NCI-H1417 treated with DMSO at 0.1 percent for 48 hours (cell line): ENCODE measurements at regions not wholly inside any gene's neighbourhood (a gene's known extent, or its start where the extent isn't known, plus 50 kb on each side); places are given as distances from the start of the nearest gene placed in this dataset.

Source experiments
- DNase-seq: peaks from one replicate; lab custom pipeline; 2025; lab: John Stamatoyannopoulos, UW

DNA sequence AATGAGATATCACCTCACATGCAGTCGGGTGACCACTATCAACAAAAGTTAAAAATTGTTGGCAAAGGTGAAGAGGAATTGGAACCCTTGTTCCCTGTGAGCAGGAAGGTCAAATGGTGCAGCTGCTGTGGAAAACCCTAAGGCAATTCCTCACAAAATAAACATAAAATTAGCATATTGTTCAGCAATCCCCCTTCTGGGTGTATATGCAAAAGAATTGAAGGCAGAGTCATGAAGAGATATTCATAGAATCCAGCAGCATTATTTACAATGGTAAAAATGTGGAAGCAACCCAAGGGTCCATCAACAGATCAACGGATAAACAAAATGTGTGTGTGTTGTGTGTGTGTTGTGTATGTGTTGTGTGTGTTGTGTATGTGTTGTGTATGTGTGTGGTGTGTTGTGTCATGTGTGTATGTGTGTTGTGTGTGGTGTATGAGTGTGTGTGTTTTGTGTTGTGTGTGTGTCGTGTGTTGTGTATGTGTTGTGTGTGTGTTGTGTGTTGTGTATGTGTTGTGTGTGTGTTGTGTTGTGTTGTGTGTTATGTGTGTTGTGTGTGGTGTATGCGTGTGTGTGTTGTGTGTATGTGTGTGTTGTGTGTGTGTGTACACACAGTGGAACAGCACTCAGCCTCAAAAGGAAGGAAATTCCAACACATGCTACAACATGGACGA lies 245.1 kb downstream of the ERMARD start:
- DNase-seq, result no peak

DNA sequence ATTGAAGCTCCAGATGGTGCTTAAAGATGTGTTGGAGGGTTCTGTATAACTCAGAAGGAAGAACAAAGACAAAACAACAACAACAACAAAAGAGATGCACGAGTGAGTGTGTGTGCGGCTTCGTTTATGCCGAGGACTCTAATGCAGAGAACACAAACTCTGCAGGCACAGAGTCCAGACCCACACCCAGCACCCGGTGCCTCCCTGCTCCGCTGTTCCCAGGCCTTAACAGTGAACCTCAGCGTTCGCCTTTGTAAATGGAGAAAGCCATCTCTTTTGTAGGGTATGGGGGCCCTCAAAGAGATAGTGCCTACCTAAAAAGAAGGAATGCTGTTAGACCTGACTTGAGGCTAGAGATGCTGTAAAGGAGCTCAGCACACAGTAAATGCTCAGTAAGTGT lies 243.3 kb downstream of the ERMARD start:
- no peak for DNase-seq

GRCh38 chr6:169993861-169994481 lies 242.5 kb downstream of the ERMARD start:
- no peak for DNase-seq

DNA sequence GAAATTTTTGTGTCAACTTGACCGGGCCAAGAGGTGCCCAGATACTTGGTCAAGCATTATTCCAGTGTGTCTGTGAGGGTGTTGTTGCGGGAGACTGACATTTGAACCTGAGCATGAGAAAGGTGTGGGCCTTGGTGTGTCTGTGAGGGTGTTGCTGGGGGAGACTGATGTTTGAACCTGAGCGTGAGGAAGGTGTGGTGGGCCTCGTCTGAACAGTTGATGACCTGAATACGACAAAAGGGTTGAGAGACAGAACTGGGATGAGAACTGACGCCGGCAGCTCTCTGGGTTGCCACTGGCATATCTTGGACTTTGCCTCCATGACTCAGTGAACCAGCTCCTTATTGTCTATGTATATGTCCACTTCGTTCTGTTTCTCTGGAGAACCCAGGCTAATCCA lies 240.5 kb downstream of the ERMARD start:
- no peak for DNase-seq

DNA sequence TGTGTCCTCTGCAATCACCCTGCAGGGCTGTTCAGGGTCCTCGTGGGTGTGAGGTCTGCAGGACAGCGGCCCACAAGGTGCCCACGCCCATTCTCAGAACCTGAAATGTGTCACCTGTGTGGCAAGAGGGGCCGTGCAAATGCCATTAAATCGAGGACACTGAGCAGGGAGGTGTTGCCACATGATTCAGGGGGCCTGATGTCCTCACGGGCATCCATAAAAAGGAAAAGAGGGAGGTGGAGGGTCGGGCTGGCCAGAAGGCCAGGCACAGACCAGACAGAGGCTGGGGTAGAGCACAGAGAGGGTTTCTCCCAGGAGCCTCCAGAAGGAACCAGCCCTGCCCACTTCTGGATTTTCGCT lies 239.6 kb downstream of the ERMARD start:
- no peak for DNase-seq

DNA sequence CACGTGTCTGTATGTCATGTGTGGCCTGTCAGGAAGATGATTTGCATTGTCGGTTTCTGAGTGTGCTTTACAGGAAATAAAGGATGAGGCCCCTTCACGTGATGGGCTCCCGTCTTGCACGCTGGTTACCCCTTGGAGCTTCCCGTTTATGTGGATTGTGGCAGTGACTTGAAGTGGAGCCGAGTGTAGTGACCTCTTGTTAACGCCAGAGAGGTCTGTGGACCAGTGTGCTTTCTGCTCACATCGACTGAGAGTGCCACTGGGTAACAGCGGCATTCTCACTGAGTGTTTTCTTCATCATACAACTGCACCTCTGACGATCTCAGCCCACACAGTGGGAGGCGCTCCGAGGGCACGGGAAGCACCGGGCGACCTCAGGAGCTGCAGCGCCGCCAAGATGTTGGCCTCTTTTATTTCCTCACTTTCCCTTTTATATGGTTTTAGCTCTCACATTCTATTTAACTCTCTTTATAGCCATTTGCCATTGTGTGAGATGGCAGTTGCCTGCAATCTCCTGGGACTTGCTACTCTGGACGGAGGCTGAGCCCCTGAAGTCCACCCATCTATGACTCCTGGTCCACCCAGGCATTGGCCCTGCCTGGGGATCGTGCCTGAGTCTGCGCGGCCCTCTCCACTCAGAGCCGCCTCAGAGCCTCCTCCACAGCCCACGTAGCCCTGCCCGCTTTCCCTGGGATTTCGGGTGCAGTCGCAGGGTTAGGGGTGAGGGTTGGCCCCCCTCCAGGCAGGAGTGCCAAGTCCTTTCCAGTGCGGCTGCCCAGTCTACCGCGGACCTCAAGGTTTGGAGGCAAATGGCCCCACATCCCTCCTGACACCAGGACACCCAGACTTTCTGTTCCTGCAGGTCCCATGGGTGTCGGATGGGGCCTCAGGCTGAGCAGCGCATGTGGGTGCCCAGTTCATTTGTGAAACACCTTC lies 238.9 kb downstream of the ERMARD start:
- DNase-seq, result no peak

DNA sequence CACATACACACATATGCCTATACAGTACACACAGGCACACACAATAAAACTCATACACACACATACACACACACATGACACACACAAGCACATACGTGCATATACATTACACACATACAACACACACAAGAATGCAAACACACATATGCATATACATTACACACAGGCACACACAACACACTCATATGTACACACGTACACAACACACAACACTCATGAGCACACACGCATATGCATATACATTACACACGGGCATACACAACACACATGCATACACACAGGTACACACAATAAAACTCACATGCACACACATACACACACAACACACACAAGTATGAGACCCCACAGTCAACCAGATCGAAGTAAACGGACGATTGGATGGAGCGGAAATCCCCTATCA lies 238.2 kb downstream of the ERMARD start:
- no peak for DNase-seq

GRCh38 chr6:169988769-169989550 lies 237.5 kb downstream of the ERMARD start:
- no peak for DNase-seq

DNA sequence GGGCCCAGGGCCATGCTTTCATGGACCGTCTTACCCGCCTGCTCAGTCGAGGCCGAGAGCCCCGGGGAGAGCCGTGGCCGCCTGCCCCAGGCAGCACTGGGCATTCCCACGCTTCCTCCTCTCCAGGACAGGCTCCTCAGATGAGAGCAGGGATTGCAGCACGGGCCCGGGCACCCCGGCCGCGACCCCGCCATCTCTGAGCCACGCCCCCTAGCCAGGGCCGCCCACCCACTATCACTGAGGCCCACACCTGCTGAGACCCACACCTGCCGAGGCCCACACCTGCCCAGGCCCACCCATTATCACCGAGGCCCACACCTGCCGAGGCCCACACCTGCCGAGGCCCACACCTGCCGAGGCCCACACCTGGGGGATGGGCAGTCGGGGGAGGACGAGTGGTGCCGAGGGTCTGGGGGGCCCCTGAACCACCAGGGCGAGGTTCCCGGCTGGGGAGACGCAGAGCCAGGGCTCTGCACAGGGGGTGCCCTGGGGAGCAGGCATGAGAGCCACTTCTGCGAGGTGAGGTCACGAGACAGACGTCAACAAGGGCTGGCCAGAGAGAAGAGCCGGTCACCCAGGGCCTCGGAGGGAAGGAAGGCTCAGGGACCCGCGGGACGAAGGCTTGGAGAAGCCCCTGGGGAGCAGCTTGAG lies 235.6 kb downstream of the ERMARD start:
- no peak for DNase-seq

DNA sequence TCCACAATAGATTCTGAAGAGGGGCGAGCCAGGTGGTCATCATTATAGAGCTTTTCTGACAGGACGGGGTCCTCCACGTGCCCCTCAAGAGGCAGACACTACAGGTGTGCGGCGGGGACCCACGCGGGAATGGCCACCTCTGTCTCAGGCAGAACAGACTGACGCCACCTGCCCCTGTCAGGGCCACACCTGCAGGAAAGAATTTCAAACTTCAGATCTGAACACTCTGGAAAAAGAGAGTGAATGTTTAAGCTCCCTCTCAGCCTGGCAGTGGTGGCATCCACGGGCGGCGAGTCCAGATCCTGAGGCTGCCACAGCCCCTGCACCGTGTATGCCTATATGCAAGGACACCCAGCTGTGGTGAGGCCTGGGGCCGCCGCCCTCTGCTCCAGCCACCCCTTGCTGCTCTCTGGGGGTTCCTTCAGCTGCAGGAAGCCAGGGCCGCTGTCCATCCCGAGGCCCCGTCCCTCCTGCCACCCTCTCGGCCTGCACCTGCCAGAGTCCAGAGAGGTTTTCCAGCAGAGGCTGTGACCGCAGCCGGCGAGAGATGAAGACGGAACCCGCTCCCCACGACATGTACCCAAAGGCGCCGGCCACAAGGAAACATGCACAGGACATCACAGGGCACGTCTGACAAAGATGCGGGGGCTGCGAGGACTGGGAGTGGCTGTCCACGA lies 234.9 kb downstream of the ERMARD start:
- no peak for DNase-seq

DNA sequence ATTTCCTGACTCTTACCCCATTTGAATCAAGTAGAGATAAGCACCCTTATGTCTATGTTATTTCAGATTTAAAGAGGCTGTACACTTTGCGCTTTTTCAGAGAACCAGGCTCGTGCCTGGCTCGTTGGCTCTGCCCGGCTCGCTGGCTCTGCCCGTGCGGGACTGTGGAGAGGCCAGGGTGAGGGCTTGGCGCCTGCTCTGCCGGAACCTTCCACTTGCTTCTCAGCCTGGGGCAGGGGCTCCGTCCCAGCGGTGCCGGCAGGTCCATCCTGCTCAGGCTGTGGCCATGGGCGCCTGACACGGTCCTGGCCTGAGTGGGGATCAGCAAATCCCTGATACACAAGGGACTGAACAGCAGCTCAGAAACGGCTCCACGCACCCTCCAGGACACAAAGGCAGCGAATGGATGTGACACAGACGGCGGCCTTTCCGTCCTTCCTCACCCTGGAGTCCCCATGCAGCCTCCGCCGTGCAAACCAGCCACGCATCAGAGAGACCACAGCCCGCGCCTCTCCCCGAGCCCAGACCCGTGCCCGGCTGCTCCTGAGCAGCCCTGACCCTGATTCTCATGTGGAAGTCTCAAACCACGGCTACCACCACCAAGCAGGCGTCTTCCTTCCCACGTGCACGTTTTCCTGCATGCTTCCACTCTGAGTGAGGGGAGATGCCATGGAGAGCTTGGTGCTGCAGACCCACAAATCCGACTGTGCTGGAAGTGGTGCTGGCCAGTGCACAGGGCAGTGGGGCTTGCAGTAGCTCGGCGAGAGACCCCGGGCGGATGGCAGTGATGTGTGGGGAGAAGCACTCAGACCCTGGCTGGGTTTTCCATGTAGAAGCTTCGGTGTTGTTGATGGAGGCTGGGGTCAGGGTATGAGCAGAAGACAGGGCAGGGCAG lies 233.9 kb downstream of the ERMARD start:
- DNase-seq, result no peak

GRCh38 chr6:169984181-169985120 lies 233.0 kb downstream of the ERMARD start:
- no peak for DNase-seq

- DNase-seq, result no peak
Observed at GRCh38 chr6:169983651-169984050, 232.2 kb downstream of the ERMARD start.

DNA sequence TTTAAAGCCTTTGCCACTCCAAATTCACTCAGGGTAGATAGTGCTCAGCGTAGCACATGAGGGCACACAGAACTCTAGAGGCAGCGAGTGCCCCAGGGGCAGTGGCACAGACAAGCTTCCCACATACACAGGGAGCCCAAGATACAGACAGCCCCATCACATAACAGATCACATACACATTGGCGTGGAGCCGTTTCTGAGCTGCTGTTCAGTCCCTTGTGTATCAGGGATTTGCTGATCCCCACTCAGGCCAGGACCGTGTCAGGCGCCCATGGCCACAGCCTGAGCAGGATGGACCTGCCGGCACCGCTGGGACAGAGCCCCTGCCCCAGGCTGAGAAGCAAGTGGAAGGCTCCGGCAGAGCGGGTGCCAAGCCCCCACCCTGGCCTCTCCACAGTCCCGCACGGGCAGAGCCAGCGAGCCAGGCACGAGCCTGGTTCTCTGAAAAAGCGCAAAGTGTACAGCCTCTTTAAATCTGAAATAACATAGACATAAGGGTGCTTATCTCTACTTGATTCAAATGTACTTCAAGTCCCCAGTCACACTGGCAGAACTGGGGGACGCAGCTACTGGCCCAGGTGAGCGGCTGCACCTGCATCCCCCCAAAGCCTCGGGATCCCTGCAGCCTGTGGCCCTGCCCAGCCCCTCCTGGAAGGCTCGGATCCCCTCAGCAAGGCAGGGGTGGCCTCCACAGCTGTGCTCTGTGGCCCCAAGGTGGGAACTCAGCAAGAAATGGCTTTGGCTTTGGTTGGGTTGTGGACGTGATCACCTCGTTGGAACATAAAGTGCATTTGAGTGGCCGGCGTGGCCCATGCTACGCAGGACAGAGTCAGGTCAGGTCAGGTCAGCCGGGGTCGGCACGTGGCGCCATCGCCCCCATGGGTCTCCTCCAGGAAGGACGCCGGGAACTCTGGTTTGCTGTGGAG lies 231.3 kb downstream of the ERMARD start:
- no peak for DNase-seq

- no peak for DNase-seq
Observed at GRCh38 chr6:169981969-169982368, 230.5 kb downstream of the ERMARD start.

DNA sequence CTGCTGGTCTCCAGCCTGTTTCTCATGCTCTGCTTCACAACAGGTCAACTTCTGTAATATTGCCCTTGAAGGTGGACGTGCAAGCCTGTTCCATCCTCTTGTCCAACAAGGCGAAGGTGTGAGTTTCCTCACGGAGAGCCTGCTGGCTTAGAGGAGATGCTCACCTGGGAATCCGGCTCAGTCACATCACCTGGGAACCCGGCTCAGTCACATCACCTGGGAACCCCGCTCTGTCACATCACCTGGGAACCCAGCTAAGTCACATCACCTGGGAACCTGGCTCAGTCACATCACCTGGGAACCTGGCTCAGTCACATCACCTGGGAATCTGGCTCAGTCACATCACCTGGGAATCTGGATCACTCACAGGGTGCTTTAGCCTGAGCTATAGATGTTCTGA lies 230.1 kb downstream of the ERMARD start:
- no peak for DNase-seq

- no peak for DNase-seq
Observed at GRCh38 chr6:169980826-169981450, 229.5 kb downstream of the ERMARD start.
